GM21825 (cell line): ENCODE measurements at regions not wholly inside any gene's neighbourhood (a gene's known extent, or its start where the extent isn't known, plus 50 kb on each side); places are given as distances from the start of the nearest gene placed in this dataset.

ENCODE experiments used
- ATAC-seq: cut with Tn5 transposase; IDR thresholded peaks from one replicate; pipeline ENCODE4 v1.9.1; 2021; ENCODE audit warnings: mild to moderate bottlenecking, moderate library complexity; ENCODE audit not compliant: unreplicated experiment

GRCh38 chr16:6170022-6170421 lies 1072.4 kb upstream of the EEF2KMT start:
- no peak for ATAC-seq

DNA sequence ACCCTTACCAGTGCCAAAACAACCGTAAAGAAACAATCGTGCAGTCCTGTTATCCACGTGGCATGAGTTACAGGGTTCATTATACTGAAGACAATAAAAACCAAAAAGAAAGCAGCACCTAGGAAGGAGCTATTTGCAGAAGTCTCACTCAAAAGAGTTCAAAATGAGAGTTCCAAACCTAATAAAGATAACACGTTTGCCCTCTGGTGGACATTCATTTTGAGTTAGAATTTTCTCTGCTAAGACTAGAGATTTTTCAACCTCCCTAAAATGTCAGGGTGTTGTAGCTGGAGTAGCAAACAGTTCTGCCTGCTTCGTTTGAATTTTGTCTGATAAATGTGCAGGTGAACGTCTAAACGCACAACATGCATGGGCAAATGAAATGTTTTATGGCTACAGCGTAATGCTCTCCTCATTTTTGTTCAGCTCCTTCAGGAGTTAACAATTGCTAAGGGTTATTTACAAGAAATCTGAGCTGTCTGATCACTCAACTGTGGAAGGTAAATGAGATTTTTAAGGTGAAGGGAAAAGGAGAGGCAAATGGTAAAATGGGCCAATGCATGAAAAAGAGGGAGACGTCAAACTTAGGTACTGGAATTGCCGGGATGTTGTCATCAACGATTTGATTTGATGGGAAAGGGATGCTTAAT lies 1067.9 kb upstream of the EEF2KMT start:
- ATAC-seq, result no peak

GRCh38 chr16:6160871-6161270 lies 1063.3 kb upstream of the EEF2KMT start:
- no peak for ATAC-seq

- ATAC-seq, result no peak
Observed at GRCh38 chr16:6160303-6160702, 1062.7 kb upstream of the EEF2KMT start.

GRCh38 chr16:6157806-6158205 lies 1060.2 kb upstream of the EEF2KMT start:
- ATAC-seq, result no peak

- no peak for ATAC-seq
Observed at GRCh38 chr16:6155271-6155670, 1057.7 kb upstream of the EEF2KMT start.

DNA sequence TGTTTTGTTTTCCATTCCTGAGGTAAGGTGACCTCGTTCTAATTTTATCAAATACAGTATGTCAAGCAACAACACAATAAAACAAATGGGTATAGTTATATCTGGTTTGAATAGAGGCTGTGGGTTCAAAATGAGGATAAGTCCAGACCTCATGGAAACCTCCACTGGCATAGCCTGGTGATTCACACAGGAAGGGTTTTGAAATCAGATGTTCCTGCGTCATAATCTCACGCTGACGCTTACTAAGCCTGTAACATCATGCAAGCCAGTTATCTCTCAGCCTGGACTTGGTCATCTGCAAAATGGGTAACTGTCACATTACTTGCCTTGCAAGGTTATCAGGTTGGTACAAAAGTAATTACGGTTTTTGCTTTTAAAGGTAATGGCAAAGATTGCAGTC lies 1056.3 kb upstream of the EEF2KMT start:
- ATAC-seq, result no peak

DNA sequence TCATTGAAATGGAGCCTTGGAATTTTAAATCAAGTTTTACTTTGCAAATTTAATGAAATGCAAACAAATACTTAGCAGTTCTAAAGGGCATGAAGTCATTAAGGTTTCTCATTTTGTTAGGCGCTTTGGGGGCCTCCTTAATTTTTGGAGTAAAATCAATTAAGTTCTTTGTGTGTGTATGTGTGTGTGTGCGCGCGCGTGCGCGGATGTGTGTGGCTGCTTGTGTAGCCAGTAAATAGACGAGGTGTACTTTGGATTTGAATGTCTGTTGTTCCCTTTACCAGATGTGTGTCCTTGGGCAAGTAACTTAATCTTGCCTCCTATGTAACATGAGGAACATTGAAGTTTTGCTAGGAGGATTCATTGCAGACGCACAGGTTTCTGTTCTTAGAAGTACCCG lies 1051.4 kb upstream of the EEF2KMT start:
- no peak for ATAC-seq

- no peak for ATAC-seq
Observed at GRCh38 chr16:6148361-6148760, 1050.8 kb upstream of the EEF2KMT start.

DNA sequence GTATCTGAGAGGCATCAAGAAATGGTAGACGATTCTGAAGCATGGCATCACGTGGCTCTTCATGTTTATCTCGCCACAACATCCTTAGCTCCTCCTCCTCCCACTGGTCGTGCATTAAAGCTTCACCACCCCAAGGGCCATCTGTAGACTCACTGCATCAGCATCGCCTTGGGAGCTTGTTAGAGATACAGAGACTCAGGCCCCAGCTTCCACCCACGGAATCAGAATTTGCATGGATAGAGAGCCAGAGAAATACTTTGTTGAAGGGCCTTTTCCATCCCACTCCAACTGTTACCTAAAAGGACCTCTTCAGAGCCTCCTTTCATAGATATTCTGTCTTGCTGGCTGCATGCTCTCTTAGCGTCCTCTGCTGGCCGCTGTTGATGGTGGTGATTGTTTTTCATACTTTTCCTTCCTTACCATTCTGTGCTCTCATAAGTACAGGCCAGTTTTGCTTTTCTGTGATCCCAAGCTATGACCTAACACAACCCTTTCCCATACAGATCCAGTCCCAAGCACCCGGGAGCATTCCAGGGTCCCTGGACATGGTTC lies 1049.4 kb upstream of the EEF2KMT start:
- ATAC-seq, result no peak

DNA sequence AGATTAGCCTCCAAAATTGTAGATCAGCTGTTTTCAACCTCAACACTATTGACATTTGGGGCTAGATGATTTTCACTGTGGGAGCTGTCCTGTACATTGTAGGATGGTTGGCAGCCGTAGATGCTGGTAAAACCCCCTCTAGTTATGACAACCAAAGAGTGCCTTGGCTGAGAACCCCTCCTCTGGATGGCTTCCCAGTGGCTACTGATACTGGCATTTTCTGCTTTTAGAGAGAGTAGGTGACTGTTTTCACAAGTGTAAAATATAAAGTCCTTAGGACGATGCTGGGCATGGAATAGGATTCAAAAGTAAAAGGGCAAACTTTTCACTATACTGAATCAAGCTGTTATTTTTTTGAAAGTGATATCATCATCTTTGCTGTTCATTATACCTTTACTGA lies 1048.8 kb upstream of the EEF2KMT start:
- no peak for ATAC-seq

- ATAC-seq, result no peak
Observed at GRCh38 chr16:6144463-6144862, 1046.9 kb upstream of the EEF2KMT start.

- no peak for ATAC-seq
Observed at GRCh38 chr16:6143020-6143419, 1045.4 kb upstream of the EEF2KMT start.

DNA sequence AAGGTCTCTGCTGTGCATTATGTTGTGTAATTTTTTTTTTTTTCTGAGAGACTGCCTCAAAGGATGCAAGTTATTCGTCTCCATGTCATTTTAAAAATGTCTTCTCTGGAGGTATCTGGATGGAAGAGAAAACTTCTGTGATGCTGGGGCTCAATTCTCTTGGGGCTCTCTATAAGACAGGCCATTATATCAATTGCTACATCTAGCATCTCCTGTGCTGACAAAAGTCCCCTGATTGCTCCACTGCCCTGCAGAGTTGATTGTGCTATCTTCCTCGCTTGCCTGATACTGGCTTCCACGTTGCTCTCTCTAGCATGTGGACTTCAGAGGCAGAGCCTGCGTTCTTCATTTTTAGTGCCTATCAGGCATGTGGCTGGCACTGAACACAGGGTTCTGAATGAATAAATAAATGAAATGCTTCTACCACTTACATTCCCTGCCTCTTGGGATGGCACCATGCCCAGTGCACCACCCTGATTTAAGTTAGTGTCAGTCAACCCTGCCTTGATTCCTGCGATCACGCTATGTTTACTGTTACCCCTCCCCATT lies 1035.5 kb upstream of the EEF2KMT start:
- ATAC-seq, result no peak

DNA sequence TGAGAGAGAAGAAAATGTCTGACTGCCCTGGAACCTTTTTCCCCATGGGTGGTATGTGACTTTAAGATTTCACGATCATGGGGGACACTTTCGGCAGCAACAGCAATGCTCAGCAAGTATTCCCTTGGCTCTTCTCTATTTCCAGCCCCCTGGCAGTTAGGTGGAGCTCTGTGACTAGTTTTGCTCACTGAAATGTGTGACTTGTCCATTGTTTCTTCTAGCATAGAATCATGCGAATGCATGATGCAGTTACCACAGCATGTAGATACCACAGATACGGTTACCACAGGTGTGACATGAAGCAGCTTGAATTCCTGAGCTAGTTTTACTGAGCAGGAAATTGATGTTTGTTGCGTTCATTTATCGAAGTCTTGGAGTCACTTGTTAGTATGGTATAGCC lies 1034.5 kb upstream of the EEF2KMT start:
- ATAC-seq, result no peak

GRCh38 chr16:6131526-6132050 lies 1034.0 kb upstream of the EEF2KMT start:
- ATAC-seq, result no peak

GRCh38 chr16:6125483-6126259 lies 1028.1 kb upstream of the EEF2KMT start:
- ATAC-seq, result no peak

GRCh38 chr16:6124136-6124535 lies 1026.5 kb upstream of the EEF2KMT start:
- no peak for ATAC-seq

- ATAC-seq, result no peak
Observed at GRCh38 chr16:6122401-6122800, 1024.8 kb upstream of the EEF2KMT start.

GRCh38 chr16:6114691-6115090 lies 1017.1 kb upstream of the EEF2KMT start:
- ATAC-seq, result no peak

GRCh38 chr16:6113749-6114148 lies 1016.2 kb upstream of the EEF2KMT start:
- ATAC-seq, result no peak

DNA sequence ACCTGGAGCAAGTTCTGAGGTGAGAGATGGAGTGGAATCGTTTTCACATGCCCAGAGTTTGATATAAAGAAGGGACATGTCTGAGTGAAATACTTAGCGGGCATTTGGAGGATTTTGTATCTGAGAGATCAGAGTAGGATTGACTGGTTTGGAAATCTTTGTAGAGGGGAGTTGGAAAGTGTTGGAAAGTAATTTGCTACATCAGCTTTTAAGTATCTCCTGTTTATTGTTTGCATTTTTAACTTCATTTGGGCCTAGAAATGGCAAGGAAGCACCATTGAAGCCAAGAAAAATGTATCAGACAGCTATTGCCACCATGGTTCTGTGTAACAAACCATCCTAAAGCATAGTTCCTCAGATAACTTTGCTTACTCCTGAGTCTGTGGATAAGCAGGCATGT lies 1015.1 kb upstream of the EEF2KMT start:
- ATAC-seq, result no peak
